Stimulated activated CD4-positive, alpha-beta T cell treated with anti-CD3 and anti-CD28 coated beads, TNF-alpha, amount 100 ng/mL, for 4 hours (primary cell): ENCODE measurements at regions not wholly inside any gene's neighbourhood (a gene's known extent, or its start where the extent isn't known, plus 50 kb on each side); places are given as distances from the start of the nearest gene placed in this dataset.

ENCODE experiments used
- DNase-seq, 3 experiments: peaks; one replicate each; pipeline ENCODE4 v3.0.0-alpha.2; 2020; ENCODE audit warnings: low read depth in 3 of 3

- DNase-seq = no peak
Measured at GRCh38 chr12:107344035-107344808, 250.9 kb upstream of the CRY1 start.

DNA sequence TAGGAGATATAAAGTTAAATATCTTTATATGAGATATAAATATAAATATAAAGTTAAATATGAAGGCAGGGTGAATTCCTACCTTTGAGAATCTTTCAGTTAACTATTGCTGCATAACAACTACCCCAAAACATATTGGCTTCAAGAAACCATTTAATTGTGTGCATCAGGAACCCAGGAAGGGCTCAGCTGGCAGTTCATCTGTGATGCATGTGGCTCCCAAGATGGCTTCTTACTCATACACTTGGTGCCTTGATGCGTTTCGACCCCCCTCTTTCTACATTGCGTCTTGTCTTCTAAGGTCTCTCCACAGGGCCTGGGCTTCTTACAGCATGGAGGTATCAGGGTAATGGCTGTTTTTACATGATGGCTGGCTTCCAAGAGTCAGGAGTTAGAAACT lies 253.9 kb upstream of the CRY1 start:
- DNase-seq = no peak

- no peak for DNase-seq
Measured at GRCh38 chr12:107349008-107349747, 255.8 kb upstream of the CRY1 start.

- no peak for DNase-seq
Measured at GRCh38 chr12:107349839-107350238, 256.5 kb upstream of the CRY1 start.

GRCh38 chr12:107351109-107351508 lies 257.8 kb upstream of the CRY1 start:
- no peak for DNase-seq

- no peak for DNase-seq
Measured at GRCh38 chr12:107351713-107352112, 258.4 kb upstream of the CRY1 start.

DNA sequence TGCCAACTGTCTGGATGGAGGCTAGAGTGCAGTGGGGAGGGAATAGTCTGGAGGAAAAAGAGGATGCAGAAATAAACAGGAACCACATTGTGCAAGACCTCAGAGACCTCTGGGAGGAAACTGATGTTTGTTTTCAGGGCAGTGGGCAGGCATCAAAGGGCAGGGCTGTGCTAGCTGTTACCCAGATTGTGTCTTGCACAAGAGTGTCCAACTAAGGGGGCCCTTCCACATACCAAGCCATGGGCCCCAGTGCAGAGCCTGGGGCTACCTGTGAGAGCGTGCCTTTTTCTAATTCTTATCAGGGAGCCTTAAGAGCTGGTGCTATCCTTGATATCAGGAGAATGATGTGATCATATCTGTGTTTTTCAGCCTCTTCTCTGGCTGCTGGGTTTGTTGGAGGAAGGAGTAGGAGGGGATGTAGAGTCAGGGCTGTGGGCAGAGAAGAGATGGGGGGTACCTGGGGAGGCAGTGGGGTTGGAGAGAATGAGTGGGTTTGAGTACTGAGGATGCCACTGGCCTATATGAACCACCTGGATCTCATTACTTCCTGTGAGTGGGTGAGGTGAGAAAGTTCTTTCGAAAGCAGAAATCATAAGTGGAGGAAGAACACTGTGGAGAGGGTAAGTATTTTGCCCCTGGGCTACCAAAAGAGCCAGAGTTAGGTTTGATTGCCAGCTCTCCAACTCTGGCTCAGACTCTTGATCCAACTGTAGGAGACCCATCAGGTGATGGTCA lies 259.2 kb upstream of the CRY1 start:
- peak in 2 of 3 experiments; percentile 13 to 23 for DNase-seq

DNA sequence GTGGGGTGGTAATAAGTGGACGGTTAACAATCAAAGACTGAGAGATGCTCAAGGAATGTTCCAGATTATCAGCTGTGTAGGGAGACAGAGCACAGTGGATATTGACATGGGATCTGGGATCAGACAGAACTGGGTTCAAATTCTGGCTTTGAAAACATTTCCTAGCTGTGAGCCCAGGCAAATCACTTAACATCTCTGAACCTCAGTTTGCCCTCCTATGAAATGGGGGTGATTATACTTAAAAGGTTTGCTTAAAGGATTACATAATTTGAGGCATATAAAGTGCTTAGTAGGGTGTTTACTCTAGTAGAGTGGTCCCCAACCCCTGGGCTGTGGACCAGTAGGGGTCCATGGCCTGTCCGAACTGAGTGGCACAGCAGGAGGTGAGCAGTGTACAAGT lies 260.0 kb upstream of the CRY1 start:
- no peak for DNase-seq

GRCh38 chr12:107355004-107355565 lies 261.7 kb upstream of the CRY1 start:
- no peak for DNase-seq

- DNase-seq = no peak
Measured at GRCh38 chr12:107355612-107356011, 262.3 kb upstream of the CRY1 start.

DNA sequence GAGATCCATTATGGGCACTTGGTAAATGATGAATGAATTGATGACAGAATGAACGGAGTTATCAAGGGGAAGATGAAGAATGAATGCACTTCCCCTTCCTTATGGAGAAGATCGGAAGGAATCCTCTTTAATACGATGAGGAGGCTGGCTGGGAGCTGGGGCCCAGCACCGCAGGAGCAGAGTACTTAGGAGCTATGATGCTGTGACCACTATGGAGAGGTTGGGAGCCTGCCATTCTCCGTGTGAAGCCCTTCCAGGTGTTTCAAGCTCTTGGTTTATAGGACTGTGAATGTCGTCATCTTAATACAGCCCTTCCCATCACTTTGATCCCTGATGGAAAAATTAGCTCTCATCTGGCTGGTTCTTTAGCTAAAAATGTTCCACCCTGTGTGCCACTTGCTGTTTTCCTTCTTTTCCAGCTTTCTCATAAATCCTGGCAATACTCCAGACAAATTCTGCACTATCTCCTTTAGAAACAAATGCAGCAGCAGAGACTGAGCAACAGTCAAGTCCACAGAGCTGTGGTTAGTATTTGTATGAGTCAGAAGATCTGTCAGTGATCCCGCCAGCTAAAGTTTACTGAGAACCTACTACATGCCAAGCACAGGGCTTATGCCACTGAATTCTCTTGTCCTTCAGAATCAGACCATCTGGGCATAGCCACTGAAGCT lies 263.1 kb upstream of the CRY1 start:
- no peak for DNase-seq

DNA sequence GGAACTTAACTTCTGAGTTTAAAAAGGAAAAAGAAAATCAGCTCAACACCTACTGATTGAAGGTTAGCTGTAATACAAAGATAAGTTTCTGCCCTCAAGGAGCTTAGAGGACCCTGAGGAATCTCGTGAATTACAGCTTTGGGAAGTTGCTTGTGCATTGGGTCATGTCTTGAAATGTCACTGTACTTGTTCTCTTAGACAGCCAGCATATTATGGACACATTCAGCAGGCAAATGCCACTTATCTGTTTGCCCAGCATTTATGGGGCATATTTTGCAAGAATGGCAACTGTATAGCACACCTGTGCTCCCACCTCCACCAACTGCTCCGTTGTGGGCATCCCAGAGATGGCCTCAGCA lies 263.6 kb upstream of the CRY1 start:
- DNase-seq = no peak

DNA sequence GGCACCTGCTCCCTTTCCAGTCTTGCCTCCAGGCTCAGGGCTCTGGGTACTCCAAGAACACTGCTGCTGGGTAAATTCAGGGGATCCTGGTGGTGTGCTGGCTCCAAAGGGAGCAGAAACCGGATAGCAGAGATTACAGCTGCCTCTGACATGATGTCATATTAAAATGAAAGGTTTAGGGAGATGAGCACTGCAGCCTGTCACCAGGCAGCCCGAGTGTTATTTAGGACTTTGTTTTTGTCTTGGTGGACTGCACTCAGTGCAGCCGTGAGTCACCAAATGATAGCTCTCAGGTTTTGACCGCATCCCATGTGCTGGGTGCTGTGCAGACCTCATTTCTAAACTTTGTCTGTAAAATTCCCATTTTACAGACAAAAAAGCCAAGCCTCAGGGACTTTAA lies 266.0 kb upstream of the CRY1 start:
- no peak for DNase-seq

GRCh38 chr12:107360033-107360432 lies 266.7 kb upstream of the CRY1 start:
- no peak for DNase-seq

DNA sequence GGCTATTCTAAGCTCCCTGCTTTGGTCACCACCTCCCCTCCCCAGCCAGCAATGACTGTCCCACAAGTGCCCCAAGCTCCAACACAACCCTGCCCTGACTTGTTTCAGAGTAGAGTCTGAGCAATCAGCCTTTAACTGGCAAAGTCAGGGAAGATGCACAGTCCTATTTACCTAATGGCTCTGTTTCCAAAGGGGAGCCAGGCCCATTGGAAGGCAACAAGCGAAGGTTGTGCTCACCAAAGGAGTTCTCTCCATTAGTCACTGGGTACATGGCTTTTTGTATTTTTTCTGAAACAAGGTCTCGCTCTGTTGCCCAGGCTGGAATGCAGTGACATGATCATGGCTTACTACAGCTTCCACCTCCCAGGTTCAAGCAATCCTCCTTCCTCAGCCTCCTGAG lies 267.1 kb upstream of the CRY1 start:
- DNase-seq = no peak

DNA sequence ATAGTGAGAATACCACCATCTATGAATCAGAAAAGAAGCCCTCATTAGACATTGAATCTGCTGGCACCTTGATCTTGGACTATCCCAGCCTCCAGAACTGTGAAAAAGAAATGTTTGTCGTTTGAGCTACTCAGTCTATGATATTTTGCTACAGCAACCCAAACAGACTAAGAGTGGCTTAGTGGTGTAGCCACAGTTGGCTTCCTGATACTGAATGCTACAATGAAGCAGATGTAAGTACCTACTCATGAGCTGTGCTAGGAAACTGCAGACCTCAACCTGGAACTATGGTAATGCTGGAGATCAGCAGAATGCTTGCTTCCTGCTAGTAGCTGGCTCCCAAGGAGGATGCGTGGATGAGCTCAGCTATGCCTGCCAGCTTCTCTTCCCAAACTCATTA lies 268.6 kb upstream of the CRY1 start:
- no peak for DNase-seq

GRCh38 chr12:107362960-107363359 lies 269.6 kb upstream of the CRY1 start:
- DNase-seq = no peak

DNA sequence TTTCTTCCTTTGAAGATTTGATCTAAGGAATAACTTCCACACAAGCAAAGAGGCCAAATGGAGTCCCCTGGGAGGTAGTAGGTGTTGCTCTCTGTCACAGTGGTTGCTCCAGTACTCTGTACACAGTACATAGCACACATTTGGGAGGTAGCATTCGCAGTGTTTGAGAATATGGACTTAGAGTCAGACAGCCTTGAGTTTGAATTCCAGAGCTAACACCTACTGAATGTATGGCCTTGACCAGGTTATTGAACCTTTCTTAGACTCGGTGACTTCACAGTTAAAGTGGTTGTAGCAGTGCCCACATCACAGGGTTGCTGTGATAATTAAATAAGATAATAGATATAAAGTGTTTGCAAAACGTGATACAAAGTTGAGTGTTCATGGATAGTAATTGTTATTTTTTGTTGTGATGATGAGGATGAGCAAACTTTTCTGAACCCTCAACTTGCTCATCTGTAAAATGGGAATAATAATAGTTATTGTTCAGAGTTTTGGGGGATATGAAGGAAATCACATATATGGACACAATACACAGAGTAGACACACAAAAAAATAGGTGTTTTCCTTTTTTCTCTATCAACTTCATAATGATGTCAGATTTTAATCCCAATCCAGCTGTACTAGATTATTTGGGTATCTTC lies 271.6 kb upstream of the CRY1 start:
- DNase-seq = no peak

DNA sequence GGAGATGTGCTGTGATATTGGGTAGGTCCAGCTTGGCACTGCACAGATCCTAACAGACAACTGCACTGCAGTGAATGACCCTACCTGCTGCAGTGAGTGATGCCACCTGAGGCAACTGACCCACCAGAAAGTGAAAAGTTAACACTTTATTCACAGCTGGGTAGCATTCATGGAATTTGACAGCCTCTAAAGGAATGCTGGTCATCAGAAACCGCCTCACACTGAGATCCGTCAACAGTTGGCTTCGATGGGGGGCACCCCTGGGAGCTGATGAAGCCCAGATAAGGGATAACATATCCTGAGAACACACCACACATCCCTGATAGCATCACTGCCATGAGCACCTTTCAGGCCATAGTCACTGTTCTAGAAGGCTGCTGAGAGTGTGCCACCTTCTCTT lies 272.4 kb upstream of the CRY1 start:
- no peak for DNase-seq

GRCh38 chr12:107366322-107366721 lies 273.0 kb upstream of the CRY1 start:
- no peak for DNase-seq

DNA sequence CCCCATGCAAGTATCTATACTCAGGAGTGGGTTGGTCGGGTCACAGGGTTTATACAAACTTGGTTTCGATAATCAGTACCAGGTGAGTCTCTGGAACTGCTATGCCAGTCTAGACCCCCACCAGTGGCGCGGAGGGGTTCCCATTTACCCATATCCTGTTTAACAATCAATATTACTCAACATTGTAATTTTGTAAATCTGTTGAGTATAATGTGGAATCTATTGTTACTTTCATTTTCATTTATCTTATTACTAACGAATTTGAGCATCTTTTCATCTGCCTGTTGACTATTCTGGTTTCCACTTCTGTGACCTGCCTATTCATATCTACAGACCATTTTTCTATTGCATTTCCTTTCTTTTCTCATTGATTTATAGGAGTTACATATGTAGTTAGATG lies 275.2 kb upstream of the CRY1 start:
- peak; percentile 9 to 24 (median 19) for DNase-seq
